ENCODE measurements at regions not wholly inside any gene's neighbourhood (a gene's known extent, or its start where the extent isn't known, plus 50 kb on each side); places are given as distances from the start of the nearest gene placed in this dataset.
A peak's percentile ranks its signal among the peaks of the same experiment; 100 is the strongest.
"Not testable (repeated sequence)": the region's sequence is repeated elsewhere in the genome, so short reads cannot be mapped to it uniquely, and the experiment has no call there.

GRCh38 chr7:63573412-63573811, 425.2 kb upstream of the ZNF722 start:
- not testable (repeated sequence) for H3K36me3 Mint-ChIP-seq; DNase-seq (ENCODE audit: low spot score in 2 of 2); H3K9me3 Mint-ChIP-seq; H3K4me3 Mint-ChIP-seq; H3K27ac Mint-ChIP-seq; ATAC-seq; H3K4me1 Mint-ChIP-seq

GRCh38 chr7:63576421-63576820, 422.2 kb upstream of the ZNF722 start:
- not testable (repeated sequence) for DNase-seq (ENCODE audit: low spot score in 2 of 2); ATAC-seq; H3K4me1 Mint-ChIP-seq; H3K4me3 Mint-ChIP-seq; H3K9me3 Mint-ChIP-seq; H3K36me3 Mint-ChIP-seq; H3K27ac Mint-ChIP-seq

GRCh38 chr7:63577066-63577465, 421.6 kb upstream of the ZNF722 start:
- H3K4me1 Mint-ChIP-seq; DNase-seq (ENCODE audit: low spot score in 2 of 2); H3K36me3 Mint-ChIP-seq; H3K4me3 Mint-ChIP-seq; H3K9me3 Mint-ChIP-seq; H3K27ac Mint-ChIP-seq; ATAC-seq: not testable (repeated sequence)

GRCh38 chr7:63580045-63580444, 418.6 kb upstream of the ZNF722 start:
- H3K4me3 Mint-ChIP-seq; H3K27ac Mint-ChIP-seq; H3K36me3 Mint-ChIP-seq; H3K9me3 Mint-ChIP-seq; DNase-seq (ENCODE audit: low spot score in 2 of 2); H3K4me1 Mint-ChIP-seq: not testable (repeated sequence)
- ATAC-seq, result peak; percentile 20

- not testable (repeated sequence) for DNase-seq (ENCODE audit: low spot score in 2 of 2); H3K4me1 Mint-ChIP-seq; H3K27ac Mint-ChIP-seq; H3K36me3 Mint-ChIP-seq; H3K9me3 Mint-ChIP-seq; H3K4me3 Mint-ChIP-seq
- peak; percentile 42 for ATAC-seq
These were observed 417.9 kb upstream of the ZNF722 start for GRCh38 chr7:63580536-63581300.

GRCh38 chr7:63582771-63583170, 415.9 kb upstream of the ZNF722 start:
- not testable (repeated sequence) for ATAC-seq; DNase-seq (ENCODE audit: low spot score in 2 of 2); H3K4me1 Mint-ChIP-seq; H3K27ac Mint-ChIP-seq; H3K4me3 Mint-ChIP-seq; H3K9me3 Mint-ChIP-seq; H3K36me3 Mint-ChIP-seq

GRCh38 chr7:63587151-63587853, 411.3 kb upstream of the ZNF722 start:
- DNase-seq (ENCODE audit: low spot score in 2 of 2); H3K4me3 Mint-ChIP-seq; H3K4me1 Mint-ChIP-seq; H3K9me3 Mint-ChIP-seq; H3K36me3 Mint-ChIP-seq; H3K27ac Mint-ChIP-seq; ATAC-seq: not testable (repeated sequence)

GRCh38 chr7:63591249-63591648, 407.4 kb upstream of the ZNF722 start:
- not testable (repeated sequence) for DNase-seq (ENCODE audit: low spot score in 2 of 2); H3K4me3 Mint-ChIP-seq; H3K36me3 Mint-ChIP-seq; H3K9me3 Mint-ChIP-seq; ATAC-seq; H3K27ac Mint-ChIP-seq; H3K4me1 Mint-ChIP-seq

- H3K27ac Mint-ChIP-seq; ATAC-seq; H3K36me3 Mint-ChIP-seq; H3K9me3 Mint-ChIP-seq; H3K4me1 Mint-ChIP-seq; DNase-seq (ENCODE audit: low spot score in 2 of 2); H3K4me3 Mint-ChIP-seq: not testable (repeated sequence)
These were observed 394.8 kb upstream of the ZNF722 start for GRCh38 chr7:63603812-63604211.

GRCh38 chr7:63604853-63605252, 393.8 kb upstream of the ZNF722 start:
- not testable (repeated sequence) for DNase-seq (ENCODE audit: low spot score in 2 of 2); H3K9me3 Mint-ChIP-seq; H3K27ac Mint-ChIP-seq; ATAC-seq; H3K36me3 Mint-ChIP-seq; H3K4me3 Mint-ChIP-seq; H3K4me1 Mint-ChIP-seq

GRCh38 chr7:63617595-63617994, 381.1 kb upstream of the ZNF722 start:
- not testable (repeated sequence) for H3K4me3 Mint-ChIP-seq

GRCh38 chr7:63620169-63620735, 378.4 kb upstream of the ZNF722 start:
- not testable (repeated sequence) for DNase-seq (ENCODE audit: low spot score in 2 of 2); ATAC-seq; H3K36me3 Mint-ChIP-seq; H3K4me3 Mint-ChIP-seq; H3K4me1 Mint-ChIP-seq; H3K27ac Mint-ChIP-seq; H3K9me3 Mint-ChIP-seq

More at GRCh38 chr7:63617595-63617994, 381.1 kb upstream of the ZNF722 start:
- not testable (repeated sequence) for ATAC-seq; H3K36me3 Mint-ChIP-seq; H3K9me3 Mint-ChIP-seq; H3K4me1 Mint-ChIP-seq; DNase-seq (ENCODE audit: low spot score in 2 of 2); H3K27ac Mint-ChIP-seq

- not testable (repeated sequence) for H3K4me3 Mint-ChIP-seq; H3K27ac Mint-ChIP-seq; ATAC-seq; DNase-seq (ENCODE audit: low spot score in 2 of 2); H3K36me3 Mint-ChIP-seq; H3K4me1 Mint-ChIP-seq; H3K9me3 Mint-ChIP-seq
These were observed 370.8 kb upstream of the ZNF722 start for GRCh38 chr7:63627590-63628485.

- H3K27ac Mint-ChIP-seq; ATAC-seq; H3K4me3 Mint-ChIP-seq; H3K9me3 Mint-ChIP-seq; H3K4me1 Mint-ChIP-seq; DNase-seq (ENCODE audit: low spot score in 2 of 2); H3K36me3 Mint-ChIP-seq: not testable (repeated sequence)
These were observed 369.6 kb upstream of the ZNF722 start for GRCh38 chr7:63629024-63629423.

- H3K9me3 Mint-ChIP-seq; H3K4me3 Mint-ChIP-seq; ATAC-seq; DNase-seq (ENCODE audit: low spot score in 2 of 2); H3K36me3 Mint-ChIP-seq; H3K4me1 Mint-ChIP-seq; H3K27ac Mint-ChIP-seq: not testable (repeated sequence)
These were observed 362.1 kb upstream of the ZNF722 start for GRCh38 chr7:63636585-63636984.
